HEK293 (cell line): ENCODE measurements at regions not wholly inside any gene's neighbourhood (a gene's known extent, or its start where the extent isn't known, plus 50 kb on each side); places are given as distances from the start of the nearest gene placed in this dataset.

Experiments
- CTCF ChIA-PET: fragments of 350-600 bp; formaldehyde crosslinking; extraction: SDS; loops from one replicate; lab custom pipeline; 2021; ENCODE audit warnings: antibody characterized with exemption; lab: Yijun Ruan, JAX
- POLR2A ChIA-PET: fragments of 300-600 bp; formaldehyde crosslinking; extraction: SDS; loops from one replicate; lab custom pipeline; 2020; ENCODE audit warnings: antibody characterized with exemption, inconsistent platforms; lab: Yijun Ruan, JAX
- H3K27ac ChIP-seq: fragments of 200-500 bp; sonication (Bioruptor generic); 2 replicates; pipeline ENCODE4 v1.5.1; 2014; ENCODE audit warnings: low read depth, low read length, control low read depth, inconsistent platforms; ENCODE audit errors: extremely low read depth
- H3K36me3 ChIP-seq, 2 experiments: fragments of 200-500 bp in 1 of 2; sonication (Bioruptor generic) in 1 of 2; 1 replicate in 1 of 2; 2 replicates in 1 of 2; pipeline ENCODE4 v1.5.1; 2014 to 2017; ENCODE audit warnings: inconsistent platforms in 2 of 2, low read length in 2 of 2; ENCODE audit not compliant: control insufficient read depth in 2 of 2, insufficient read depth in 1 of 2
- H3K4me1 ChIP-seq: fragments of 200-500 bp; sonication (Bioruptor generic); 2 replicates; pipeline ENCODE4 v1.5.1; 2014; ENCODE audit warnings: mild to moderate bottlenecking, low read length, inconsistent platforms; ENCODE audit not compliant: control insufficient read depth, insufficient read depth
- H3K4me3 ChIP-seq: 2 replicates; pipeline ENCODE4 v1.5.1; 2011; ENCODE audit warnings: low read depth, mild to moderate bottlenecking, control low read depth, low read length, moderate library complexity
- H3K9me3 ChIP-seq: fragments of 200-500 bp; sonication (Bioruptor generic); 2 replicates; pipeline ENCODE4 v1.5.1; 2014; ENCODE audit warnings: low read depth, low read length, inconsistent platforms; ENCODE audit not compliant: control insufficient read depth, insufficient read depth
- AEBP2 ChIP-seq: fragments of 450-650 bp; formaldehyde crosslinking; IDR thresholded peaks from 2 replicates; pipeline ENCODE4 v1.5.1; 2016; ENCODE audit warnings: missing biosample characterization, missing genetic modification characterization, borderline replicate concordance
- ELK4 ChIP-seq: IDR thresholded peaks from 2 replicates; pipeline ENCODE4 v1.6.1; 2011; ENCODE audit warnings: mild to moderate bottlenecking, low read depth, low read length, borderline replicate concordance
- MEIS1 ChIP-seq: sonication (generic); formaldehyde crosslinking; IDR thresholded peaks from 2 replicates; pipeline ENCODE4 v1.8.1; 2022; ENCODE audit warnings: missing genetic modification reagents, mild to moderate bottlenecking, borderline replicate concordance
- PRDM1 ChIP-seq: fragments of 450-650 bp; formaldehyde crosslinking; IDR thresholded peaks from 2 replicates; pipeline ENCODE4; 2016; ENCODE audit warnings: missing biosample characterization, missing genetic modification characterization
- PRDM2 ChIP-seq: fragments of 450-650 bp; formaldehyde crosslinking; IDR thresholded peaks from 2 replicates; pipeline ENCODE4 v1.5.1; 2016; ENCODE audit warnings: missing biosample characterization, missing genetic modification characterization, borderline replicate concordance
- ZFP69B ChIP-seq: fragments of 450-650 bp; formaldehyde crosslinking; IDR thresholded peaks from 2 replicates; pipeline ENCODE4 v1.5.1; 2016; ENCODE audit warnings: missing biosample characterization, missing genetic modification characterization
- ZNF140 ChIP-seq: fragments of 450-650 bp; formaldehyde crosslinking; IDR thresholded peaks from 2 replicates; pipeline ENCODE4 v1.5.1; 2016; ENCODE audit warnings: missing biosample characterization, missing genetic modification characterization
- ZNF157 ChIP-seq: fragments of 450-650 bp; formaldehyde crosslinking; IDR thresholded peaks from 2 replicates; pipeline ENCODE4 v1.5.1; 2016; ENCODE audit warnings: missing biosample characterization, missing genetic modification characterization
- ZNF24 ChIP-seq: fragments of 450-650 bp; formaldehyde crosslinking; IDR thresholded peaks from 2 replicates; pipeline ENCODE4 v1.5.1; 2016; ENCODE audit warnings: missing biosample characterization, missing genetic modification characterization
- ZNF324 ChIP-seq: fragments of 450-650 bp; formaldehyde crosslinking; IDR thresholded peaks from 2 replicates; pipeline ENCODE4 v1.5.1; 2016; ENCODE audit warnings: missing biosample characterization, missing genetic modification characterization
- ZNF354C ChIP-seq: fragments of 450-650 bp; formaldehyde crosslinking; IDR thresholded peaks from 2 replicates; pipeline ENCODE4 v1.5.1; 2016; ENCODE audit warnings: missing biosample characterization, missing genetic modification characterization, low read depth, borderline replicate concordance
- ZNF416 ChIP-seq: fragments of 450-650 bp; formaldehyde crosslinking; IDR thresholded peaks from 2 replicates; pipeline ENCODE4 v1.5.1; 2016; ENCODE audit warnings: missing biosample characterization, missing genetic modification characterization
- ZNF48 ChIP-seq: fragments of 450-650 bp; formaldehyde crosslinking; IDR thresholded peaks from 2 replicates; pipeline ENCODE4 v1.5.1; 2016; ENCODE audit warnings: missing biosample characterization, missing genetic modification characterization
- ZNF529 ChIP-seq: fragments of 450-650 bp; formaldehyde crosslinking; IDR thresholded peaks from 2 replicates; pipeline ENCODE4 v1.5.1; 2017; ENCODE audit warnings: missing genetic modification characterization, missing biosample characterization; ENCODE audit not compliant: insufficient replicate concordance
- ZNF561 ChIP-seq: fragments of 450-650 bp; IDR thresholded peaks from 2 replicates; pipeline ENCODE4 v1.5.1; 2018; ENCODE audit warnings: missing biosample characterization, missing genetic modification characterization, borderline replicate concordance
- ZNF785 ChIP-seq: fragments of 450-650 bp; formaldehyde crosslinking; IDR thresholded peaks from 2 replicates; pipeline ENCODE4 v1.5.1; 2016; ENCODE audit warnings: missing biosample characterization, missing genetic modification characterization

- H3K27ac ChIP-seq, result no peak overlapping the region
- POLR2A ChIA-PET, result no interaction called here
- H3K4me3 ChIP-seq, result no peak overlapping the region
- TF ChIP-seq MEIS1 (CRISPR knock-in tag), result no peak
- no peaks in the 10 kb centered on the region for H3K4me1 ChIP-seq
- CTCF ChIA-PET, result no interaction called here
- no peaks in the 10 kb centered on the region for H3K9me3 ChIP-seq
- no peaks in the 10 kb centered on the region for H3K36me3 ChIP-seq
Measured at GRCh38 chr5:166942948-166943347, 1348.5 kb upstream of the WWC1 start.

- no peak overlapping the region for H3K27ac ChIP-seq
- H3K9me3 ChIP-seq, result no peaks in the 10 kb centered on the region
- ChIA-PET CTCF (no interaction called here), POLR2A (no interaction called here)
- no peaks in the 10 kb centered on the region for H3K36me3 ChIP-seq
- no peak overlapping the region for H3K4me3 ChIP-seq
- TF ChIP-seq ZNF561 (tag by site-specific recombination) (no peak), ZNF354C (tag by site-specific recombination) (no peak), PRDM2 (no peak), ZNF785 (tag by site-specific recombination) (no peak), ZNF48 (tag by site-specific recombination) (no peak), ZNF416 (no peak), ZNF529 (tag by site-specific recombination) (no peak), ZFP69B (tag by site-specific recombination) (no peak), ZNF24 (tag by site-specific recombination) (no peak), ZNF157 (no peak), ZNF324 (tag by site-specific recombination) (no peak), ELK4 (no peak), ZNF140 (tag by site-specific recombination) (no peak), PRDM1 (no peak), AEBP2 (no peak)
- H3K4me1 ChIP-seq, result no peaks in the 10 kb centered on the region
Measured at GRCh38 chr5:166947045-166947444, 1344.4 kb upstream of the WWC1 start.
